ENCODE measurements at regions not wholly inside any gene's neighbourhood (a gene's known extent, or its start where the extent isn't known, plus 50 kb on each side); places are given as distances from the start of the nearest gene placed in this dataset.

- TF ChIP-seq CTCF (IDR thresholded peaks at IDR 0.05; ENCODE audit: insufficient read depth, low read length, poor library complexity, severe bottlenecking) = no peak
- TF ChIP-seq EZH2phosphoT487 (conservative IDR thresholded peaks at IDR 0.05; ENCODE audit: low read length) = no peak
Observed at GRCh38 chr3:86175051-86175536, 815.9 kb downstream of the VGLL3 start.
